ENCODE measurements at regions not wholly inside any gene's neighbourhood (a gene's known extent, or its start where the extent isn't known, plus 50 kb on each side); places are given as distances from the start of the nearest gene placed in this dataset.

- Histone ChIP-seq H3K27me3 (ENCODE audit: control insufficient read depth, insufficient read depth, low read length) (no peaks in the 10 kb centered on the region), H3K36me3 (ENCODE audit: control insufficient read depth, insufficient read depth, low read length) (no peaks in the 10 kb centered on the region), H3K4me3 (ENCODE audit: low read depth, low read length) (no peak overlapping the region)
- TF ChIP-seq, protein P1, sequence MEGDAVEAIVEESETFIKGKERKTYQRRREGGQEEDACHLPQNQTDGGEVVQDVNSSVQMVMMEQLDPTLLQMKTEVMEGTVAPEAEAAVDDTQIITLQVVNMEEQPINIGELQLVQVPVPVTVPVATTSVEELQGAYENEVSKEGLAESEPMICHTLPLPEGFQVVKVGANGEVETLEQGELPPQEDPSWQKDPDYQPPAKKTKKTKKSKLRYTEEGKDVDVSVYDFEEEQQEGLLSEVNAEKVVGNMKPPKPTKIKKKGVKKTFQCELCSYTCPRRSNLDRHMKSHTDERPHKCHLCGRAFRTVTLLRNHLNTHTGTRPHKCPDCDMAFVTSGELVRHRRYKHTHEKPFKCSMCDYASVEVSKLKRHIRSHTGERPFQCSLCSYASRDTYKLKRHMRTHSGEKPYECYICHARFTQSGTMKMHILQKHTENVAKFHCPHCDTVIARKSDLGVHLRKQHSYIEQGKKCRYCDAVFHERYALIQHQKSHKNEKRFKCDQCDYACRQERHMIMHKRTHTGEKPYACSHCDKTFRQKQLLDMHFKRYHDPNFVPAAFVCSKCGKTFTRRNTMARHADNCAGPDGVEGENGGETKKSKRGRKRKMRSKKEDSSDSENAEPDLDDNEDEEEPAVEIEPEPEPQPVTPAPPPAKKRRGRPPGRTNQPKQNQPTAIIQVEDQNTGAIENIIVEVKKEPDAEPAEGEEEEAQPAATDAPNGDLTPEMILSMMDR (IDR thresholded peaks at IDR 0.05; ENCODE audit: insufficient read depth, low read length, severe bottlenecking): no peak
- FAIRE-seq (no peak), DNase-seq (ENCODE audit: low read depth) (no peak)
Observed at GRCh38 chr5:2096887-2097505, 214.3 kb upstream of the IRX4 start.

GRCh38 chr5:2095011-2095410 is 212.3 kb upstream of the IRX4 start:
- TF ChIP-seq, protein P1 (IDR thresholded peaks at IDR 0.05; ENCODE audit: insufficient read depth, low read length, severe bottlenecking): no peak
- no peak for DNase-seq (ENCODE audit: low read depth)
- no peaks in the 10 kb centered on the region for H3K36me3 ChIP-seq (ENCODE audit: control insufficient read depth, insufficient read depth, low read length)
- no peaks in the 10 kb centered on the region for H3K27me3 ChIP-seq (ENCODE audit: control insufficient read depth, insufficient read depth, low read length)
- H3K4me3 ChIP-seq (ENCODE audit: low read depth, low read length): no peak overlapping the region
- FAIRE-seq: no peak

- Histone ChIP-seq H3K27me3 (ENCODE audit: control insufficient read depth, insufficient read depth, low read length) (no peaks in the 10 kb centered on the region), H3K36me3 (ENCODE audit: control insufficient read depth, insufficient read depth, low read length) (no peaks in the 10 kb centered on the region), H3K4me3 (ENCODE audit: low read depth, low read length) (no peak overlapping the region)
- no peak for DNase-seq (ENCODE audit: low read depth)
- TF ChIP-seq, protein P1 (IDR thresholded peaks at IDR 0.05; ENCODE audit: insufficient read depth, low read length, severe bottlenecking): no peak
- FAIRE-seq: no peak
Observed at GRCh38 chr5:2094616-2094995, 211.9 kb upstream of the IRX4 start.

DNA sequence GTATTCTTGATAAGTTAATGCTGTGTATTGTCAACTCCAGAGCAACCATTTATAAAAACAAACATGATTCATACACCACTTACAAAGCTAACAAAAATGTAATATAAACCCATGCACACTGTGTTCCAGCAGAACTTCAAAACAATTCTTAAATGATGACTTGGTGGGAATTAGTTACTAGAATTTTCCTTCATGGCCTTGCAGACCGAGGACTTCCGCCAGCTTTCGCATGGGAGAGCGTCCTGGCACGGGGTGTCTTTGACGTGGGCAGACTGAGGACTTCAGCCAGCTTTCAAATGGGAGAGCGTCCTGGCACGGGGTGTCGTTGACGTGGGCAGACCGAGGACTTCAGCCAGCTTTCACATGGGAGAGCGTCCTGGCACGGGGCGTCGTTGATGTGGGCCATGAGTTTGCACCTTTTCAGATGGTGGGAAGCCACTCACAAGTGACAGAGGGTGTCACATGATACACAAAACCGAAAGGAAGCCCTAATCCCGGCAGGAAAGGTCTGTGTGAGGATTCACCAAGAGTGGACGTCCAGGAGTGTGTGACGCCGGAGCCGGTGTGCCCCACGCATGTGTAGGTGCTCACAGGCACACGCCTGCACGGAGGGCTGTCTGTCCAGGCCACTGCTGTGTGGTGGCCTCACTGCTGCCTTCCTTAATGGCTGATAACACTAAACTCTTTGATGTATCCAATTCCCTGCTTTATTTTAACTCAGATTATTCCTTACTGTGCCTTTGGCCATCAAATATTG is 211.3 kb upstream of the IRX4 start:
- FAIRE-seq: no peak
- no peak overlapping the region for H3K4me3 ChIP-seq (ENCODE audit: low read depth, low read length)

DNA sequence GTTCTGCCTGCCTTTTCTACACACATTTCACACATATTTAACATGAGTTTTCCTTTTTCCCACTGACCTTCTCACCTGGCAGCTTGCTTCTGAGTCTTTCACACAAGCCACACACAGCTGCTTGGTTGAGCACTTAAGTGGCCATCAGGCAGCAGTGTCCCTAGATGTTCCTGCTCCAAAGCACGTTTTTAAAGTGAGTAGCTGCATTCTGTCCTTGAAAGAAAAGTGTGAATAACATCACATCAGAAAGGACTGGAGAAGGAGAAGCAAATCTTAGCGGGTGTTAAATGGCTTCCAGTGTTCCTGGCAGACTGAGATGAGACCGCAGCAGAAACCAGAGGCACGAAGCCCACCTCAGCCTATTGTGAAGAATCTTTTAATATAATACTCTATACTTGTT is 209.2 kb upstream of the IRX4 start:
- Histone ChIP-seq H3K36me3 (ENCODE audit: control insufficient read depth, insufficient read depth, low read length) (no peaks in the 10 kb centered on the region), H3K27me3 (ENCODE audit: control insufficient read depth, insufficient read depth, low read length) (no peaks in the 10 kb centered on the region), H3K4me3 (ENCODE audit: low read depth, low read length) (no peak overlapping the region)
- TF ChIP-seq, protein P1 (IDR thresholded peaks at IDR 0.05; ENCODE audit: insufficient read depth, low read length, severe bottlenecking): no peak
- DNase-seq (ENCODE audit: low read depth) (no peak), FAIRE-seq (no peak)

More for the DNA sequence above, 211.3 kb upstream of the IRX4 start:
- DNase-seq (ENCODE audit: low read depth): peak; percentile 21
- no peaks in the 10 kb centered on the region for H3K27me3 ChIP-seq (ENCODE audit: control insufficient read depth, insufficient read depth, low read length)
- H3K36me3 ChIP-seq (ENCODE audit: control insufficient read depth, insufficient read depth, low read length): no peaks in the 10 kb centered on the region
- TF ChIP-seq, protein P1 (IDR thresholded peaks at IDR 0.05; ENCODE audit: insufficient read depth, low read length, severe bottlenecking): no peak
